Endothelial cell of umbilical vein (primary cell): ENCODE measurements at regions not wholly inside any gene's neighbourhood (a gene's known extent, or its start where the extent isn't known, plus 50 kb on each side); places are given as distances from the start of the nearest gene placed in this dataset.

ENCODE experiments used
- BruUV-seq: library from RNA; stranded (reverse); fragments of 400-500 nt; replicated peaks from 2 replicates; lab custom pipeline; 2021; lab: Mats Ljungman, UMichigan
- CTCF ChIA-PET: fragments of 300-600, 350-600 bp; sonication (Branson Sonifier 250); formaldehyde crosslinking; loops from one replicate; lab custom pipeline; 2021; ENCODE audit warnings: antibody characterized with exemption, inconsistent platforms; lab: Charles Lee
- POLR2A ChIA-PET: fragments of 300-600, 350-600 bp; sonication (Branson Sonifier 250); formaldehyde crosslinking; loops from one replicate; lab custom pipeline; 2021; ENCODE audit warnings: antibody characterized with exemption, inconsistent platforms; lab: Charles Lee
- DNase-seq: peaks from one replicate; pipeline ENCODE4 v3.0.0-alpha.2; 2011; ENCODE audit warnings: low read depth, low spot score
- FAIRE-seq: peaks from 2 replicates; lab custom pipeline; 2011; peaks lifted over from hg19 to GRCh38; lab: Jason Lieb, UNC
- H2AFZ ChIP-seq: 2 replicates; pipeline ENCODE4 v1.6.0; 2012; ENCODE audit warnings: low read depth, low read length, control low read depth, inconsistent platforms
- H3K27ac ChIP-seq: 2 replicates; pipeline ENCODE4 v1.5.1; 2011; ENCODE audit warnings: low read depth, mild to moderate bottlenecking, control low read depth, low read length, moderate library complexity; ENCODE audit not compliant: insufficient read depth
- H3K27me3 ChIP-seq, 2 experiments: 2 replicates each; pipeline versions ENCODE4 v1.6.0 to v1.6.1; 2011; ENCODE audit warnings: low read length in 2 of 2, mixed read lengths in 1 of 2; ENCODE audit not compliant: control insufficient read depth in 2 of 2, insufficient read depth in 2 of 2
- H3K36me3 ChIP-seq, 2 experiments: 2 replicates in 1 of 2; 3 replicates in 1 of 2; pipeline ENCODE4 v1.5.1; 2011; ENCODE audit warnings: low read length in 2 of 2, mild to moderate bottlenecking in 1 of 2, moderate library complexity in 1 of 2; ENCODE audit not compliant: control insufficient read depth in 2 of 2, insufficient read depth in 2 of 2; ENCODE audit errors: extremely low read depth in 1 of 2
- H3K4me1 ChIP-seq: 3 replicates; pipeline ENCODE4 v1.5.1; 2011; ENCODE audit warnings: mild to moderate bottlenecking, low read length; ENCODE audit not compliant: control insufficient read depth, insufficient read depth; ENCODE audit errors: extremely low read depth
- H3K4me2 ChIP-seq: 2 replicates; pipeline ENCODE4 v1.6.1; 2011; ENCODE audit warnings: low read length, control low read depth, mixed read lengths; ENCODE audit not compliant: insufficient read depth
- H3K4me3 ChIP-seq, 3 experiments: fragments of 200-600 bp in 1 of 3; sonication (generic), shearing (Covaris generic) in 1 of 3; replicated peaks in 1 of 3; 2 replicates each; pipeline ENCODE4 v1.5.1; 2011 to 2016; ENCODE audit warnings: control low read depth in 3 of 3, low read length in 3 of 3, mild to moderate bottlenecking in 2 of 3, inconsistent platforms in 1 of 3, low read depth in 1 of 3, moderate library complexity in 1 of 3; ENCODE audit not compliant: insufficient read depth in 1 of 3
- H3K79me2 ChIP-seq: 2 replicates; pipeline ENCODE4 v1.6.0; 2012; ENCODE audit warnings: low read length, inconsistent platforms; ENCODE audit not compliant: control insufficient read depth, insufficient read depth
- H3K9ac ChIP-seq: replicated peaks from 2 replicates; pipeline ENCODE3; 2011; ENCODE audit warnings: low read length, control low read depth; ENCODE audit not compliant: insufficient read depth; ENCODE audit errors: extremely low read depth
- H3K9me1 ChIP-seq: replicated peaks from 3 replicates; pipeline ENCODE4 v1.6.0; 2011; ENCODE audit warnings: mild to moderate bottlenecking, low read length; ENCODE audit not compliant: control insufficient read depth, insufficient read depth; ENCODE audit errors: extremely low read depth
- H3K9me3 ChIP-seq: replicated peaks from 2 replicates; pipeline ENCODE4 v1.5.1; 2012; ENCODE audit warnings: low read length, inconsistent platforms; ENCODE audit not compliant: control insufficient read depth, insufficient read depth
- H4K20me1 ChIP-seq: replicated peaks from 2 replicates; pipeline ENCODE3; 2011; ENCODE audit warnings: mild to moderate bottlenecking, low read length; ENCODE audit not compliant: control insufficient read depth, insufficient read depth; ENCODE audit errors: extremely low read depth
- EZH2 ChIP-seq: IDR thresholded peaks from 2 replicates; pipeline ENCODE4 v1.6.1; 2012; ENCODE audit warnings: borderline replicate concordance, low read depth, mild to moderate bottlenecking, moderate library complexity, low read length, inconsistent platforms; ENCODE audit not compliant: severe bottlenecking
- FOS ChIP-seq: IDR thresholded peaks from 2 replicates; pipeline ENCODE4 v1.6.1; 2011; ENCODE audit warnings: mild to moderate bottlenecking, low read length, moderate library complexity, borderline replicate concordance; ENCODE audit not compliant: insufficient read depth
- GATA2 ChIP-seq: IDR thresholded peaks from 2 replicates; pipeline ENCODE4 v1.7.0; 2011; ENCODE audit warnings: low read depth, mild to moderate bottlenecking, moderate library complexity, mixed read lengths, low read length; ENCODE audit not compliant: insufficient read length, insufficient read depth
- JUN ChIP-seq: IDR thresholded peaks from 2 replicates; pipeline ENCODE4 v1.6.1; 2011; ENCODE audit warnings: borderline replicate concordance, low read depth; ENCODE audit not compliant: insufficient read length, insufficient read depth
- MYC ChIP-seq: IDR thresholded peaks from one replicate; pipeline ENCODE4 v1.6.1; 2011; ENCODE audit warnings: mild to moderate bottlenecking, low read depth, low read length
- POLR2A ChIP-seq: IDR thresholded peaks from 2 replicates; pipeline ENCODE4 v1.6.1; 2012; ENCODE audit warnings: low read depth, mild to moderate bottlenecking, control low read depth, low read length
- POLR2AphosphoS5 ChIP-seq: IDR thresholded peaks from 2 replicates; pipeline ENCODE4 v1.6.1; 2012; ENCODE audit warnings: low read depth, mild to moderate bottlenecking, control low read depth, low read length, moderate library complexity; ENCODE audit not compliant: insufficient read depth
- dilution Hi-C: fragments of 300-500 bp; cut with MboI; formaldehyde crosslinking; loops from one replicate; pipeline ENCODE4 v1.15.0; 2019; ENCODE audit warnings: low sequenced_read_pairs; ENCODE audit not compliant: extremely low pct_ligation_motif_present
- intact Hi-C: fragments of 100-400 bp; cut with micrococcal nuclease; formaldehyde crosslinking; loops from one replicate; pipeline ENCODE4 v1.10.0; 2022
- TF ChIP-seq, protein P1 (sequence below), 2 donors: IDR thresholded peaks; 1 replicate in 1 of 2; 2 replicates in 1 of 2; pipeline ENCODE4 v1.5.1; 2011; ENCODE audit warnings: low read length in 2 of 2, mild to moderate bottlenecking in 2 of 2, moderate library complexity in 2 of 2, control low read depth in 1 of 2, inconsistent platforms in 1 of 2, low read depth in 1 of 2; ENCODE audit not compliant: insufficient read depth in 1 of 2; ENCODE audit errors: extremely low read depth in 1 of 2
- TF ChIP-seq, protein P2 (sequence below): IDR thresholded peaks from 2 replicates; pipeline ENCODE4 v1.6.1; 2011; ENCODE audit not compliant: insufficient read depth, insufficient read length

GRCh38 chr2:34307636-34308035 is 708.5 kb upstream of the FAM98A start:
- no peaks in the 10 kb centered on the region for H3K9me3 ChIP-seq
- no peak for FAIRE-seq
- no peaks in the 10 kb centered on the region for H4K20me1 ChIP-seq
- no peaks in the 10 kb centered on the region for H3K4me1 ChIP-seq
- H3K79me2 ChIP-seq = no peaks in the 10 kb centered on the region
- no peaks in the 10 kb centered on the region for H3K27me3 ChIP-seq
- no peaks in the 10 kb centered on the region for H3K9me1 ChIP-seq
- no peak overlapping the region for H3K9ac ChIP-seq
- no TSS peak for BruUV-seq
- TF ChIP-seq, protein P1, sequence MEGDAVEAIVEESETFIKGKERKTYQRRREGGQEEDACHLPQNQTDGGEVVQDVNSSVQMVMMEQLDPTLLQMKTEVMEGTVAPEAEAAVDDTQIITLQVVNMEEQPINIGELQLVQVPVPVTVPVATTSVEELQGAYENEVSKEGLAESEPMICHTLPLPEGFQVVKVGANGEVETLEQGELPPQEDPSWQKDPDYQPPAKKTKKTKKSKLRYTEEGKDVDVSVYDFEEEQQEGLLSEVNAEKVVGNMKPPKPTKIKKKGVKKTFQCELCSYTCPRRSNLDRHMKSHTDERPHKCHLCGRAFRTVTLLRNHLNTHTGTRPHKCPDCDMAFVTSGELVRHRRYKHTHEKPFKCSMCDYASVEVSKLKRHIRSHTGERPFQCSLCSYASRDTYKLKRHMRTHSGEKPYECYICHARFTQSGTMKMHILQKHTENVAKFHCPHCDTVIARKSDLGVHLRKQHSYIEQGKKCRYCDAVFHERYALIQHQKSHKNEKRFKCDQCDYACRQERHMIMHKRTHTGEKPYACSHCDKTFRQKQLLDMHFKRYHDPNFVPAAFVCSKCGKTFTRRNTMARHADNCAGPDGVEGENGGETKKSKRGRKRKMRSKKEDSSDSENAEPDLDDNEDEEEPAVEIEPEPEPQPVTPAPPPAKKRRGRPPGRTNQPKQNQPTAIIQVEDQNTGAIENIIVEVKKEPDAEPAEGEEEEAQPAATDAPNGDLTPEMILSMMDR (IDR thresholded peaks at IDR 0.05; ENCODE audit: extremely low read depth in 1 of 2, insufficient read depth in 1 of 2, low read depth in 1 of 2, low read length in 2 of 2) = no peak
- no peak for TF ChIP-seq JUN
- TF ChIP-seq MYC = no peak
- TF ChIP-seq EZH2 = no peak
- no peak for TF ChIP-seq POLR2A
- TF ChIP-seq, protein P2, sequence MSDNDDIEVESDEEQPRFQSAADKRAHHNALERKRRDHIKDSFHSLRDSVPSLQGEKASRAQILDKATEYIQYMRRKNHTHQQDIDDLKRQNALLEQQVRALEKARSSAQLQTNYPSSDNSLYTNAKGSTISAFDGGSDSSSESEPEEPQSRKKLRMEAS = no peak
- TF ChIP-seq POLR2AphosphoS5 = no peak
- no peak for TF ChIP-seq GATA2
- no peak for TF ChIP-seq FOS
- no peak overlapping the region for H3K4me2 ChIP-seq
- CTCF ChIA-PET = no interaction called here
- POLR2A ChIA-PET = no interaction called here
- H3K27ac ChIP-seq = no peak overlapping the region
- DNase-seq = no peak
- H3K4me3 ChIP-seq = no peak overlapping the region
- H3K36me3 ChIP-seq = no peaks in the 10 kb centered on the region
- dilution Hi-C loops (no loop called here), intact Hi-C loops (no loop called here)
- no peak overlapping the region for H2AFZ ChIP-seq
